AG08396 (cell line): ENCODE measurements at regions not wholly inside any gene's neighbourhood (a gene's known extent, or its start where the extent isn't known, plus 50 kb on each side); places are given as distances from the start of the nearest gene placed in this dataset.

Experiments
- DNase-seq: peaks from one replicate; pipeline ENCODE4 v3.0.0; 2012; ENCODE audit warnings: low spot score, mixed read lengths

- no peak for DNase-seq
Observed at GRCh38 chr12:114981036-114981435, 297.1 kb upstream of the TBX3 start.

GRCh38 chr12:114976959-114977358 is 293.0 kb upstream of the TBX3 start:
- DNase-seq = no peak

- DNase-seq = no peak
Observed at GRCh38 chr12:114976372-114976771, 292.4 kb upstream of the TBX3 start.

GRCh38 chr12:114975640-114976310 is 291.8 kb upstream of the TBX3 start:
- no peak for DNase-seq

GRCh38 chr12:114974826-114975639 is 291.1 kb upstream of the TBX3 start:
- no peak for DNase-seq

GRCh38 chr12:114974333-114974732 is 290.4 kb upstream of the TBX3 start:
- no peak for DNase-seq

GRCh38 chr12:114968727-114969126 is 284.8 kb upstream of the TBX3 start:
- DNase-seq = no peak

- no peak for DNase-seq
Observed at GRCh38 chr12:114967151-114967550, 283.2 kb upstream of the TBX3 start.

- DNase-seq = no peak
Observed at GRCh38 chr12:114964841-114965240, 280.9 kb upstream of the TBX3 start.

- no peak for DNase-seq
Observed at GRCh38 chr12:114963846-114964245, 279.9 kb upstream of the TBX3 start.

- DNase-seq = no peak
Observed at GRCh38 chr12:114961491-114961890, 277.5 kb upstream of the TBX3 start.

- no peak for DNase-seq
Observed at GRCh38 chr12:114958538-114958937, 274.6 kb upstream of the TBX3 start.

- no peak for DNase-seq
Observed at GRCh38 chr12:114957225-114957624, 273.2 kb upstream of the TBX3 start.

GRCh38 chr12:114955414-114956014 is 271.5 kb upstream of the TBX3 start:
- no peak for DNase-seq

- no peak for DNase-seq
Observed at GRCh38 chr12:114954511-114955055, 270.6 kb upstream of the TBX3 start.

GRCh38 chr12:114952573-114953271 is 268.7 kb upstream of the TBX3 start:
- DNase-seq = peak; percentile 29

- no peak for DNase-seq
Observed at GRCh38 chr12:114949058-114949820, 265.3 kb upstream of the TBX3 start.

- DNase-seq = no peak
Observed at GRCh38 chr12:114945351-114945750, 261.4 kb upstream of the TBX3 start.

- no peak for DNase-seq
Observed at GRCh38 chr12:114944736-114945135, 260.8 kb upstream of the TBX3 start.

GRCh38 chr12:114943601-114944000 is 259.6 kb upstream of the TBX3 start:
- no peak for DNase-seq

- no peak for DNase-seq
Observed at GRCh38 chr12:114938487-114939210, 254.7 kb upstream of the TBX3 start.
